Natural killer cell treated with Interleukin-12 subunit alpha and Interleukin-12 subunit beta and Interleukin-15 and Interleukin-18, amount 100 ng/mL, for 72 hours (primary cell): ENCODE measurements at regions not wholly inside any gene's neighbourhood (a gene's known extent, or its start where the extent isn't known, plus 50 kb on each side); places are given as distances from the start of the nearest gene placed in this dataset.
"Not testable (repeated sequence)": the region's sequence is repeated elsewhere in the genome, so short reads cannot be mapped to it uniquely, and the experiment has no call there.

Source experiments
- ATAC-seq, 2 donors: fragments of 150-1000 bp; cut with Tn5 transposase in 1 of 2; sonication (Bioruptor Pico), chemical (Tn5 transposase) in 1 of 2; 2 replicates each; pipeline ENCODE4 v1.10.0; 2021
- DNase-seq: peaks from one replicate; pipeline ENCODE4 v3.0.0; 2022; ENCODE audit warnings: low spot score
- H3K27ac Mint-ChIP-seq, 2 donors: 1 replicate in 1 of 2; 2 replicates in 1 of 2; pipeline ENCODE4 v1.8.0; 2022; ENCODE audit warnings: mixed read lengths in 2 of 2, mild to moderate bottlenecking in 1 of 2, moderate library complexity in 1 of 2
- H3K27me3 Mint-ChIP-seq, 2 donors: 1 replicate in 1 of 2; 2 replicates in 1 of 2; pipeline ENCODE4 v1.8.0; 2022; ENCODE audit warnings: mixed read lengths in 2 of 2
- H3K36me3 Mint-ChIP-seq: one replicate; pipeline ENCODE4 v1.8.0; 2022; ENCODE audit warnings: mixed read lengths
- H3K4me1 Mint-ChIP-seq, 2 donors: 1 replicate in 1 of 2; 2 replicates in 1 of 2; pipeline ENCODE4 v1.8.0; 2022; ENCODE audit warnings: low read depth in 2 of 2, mixed read lengths in 2 of 2, mild to moderate bottlenecking in 1 of 2
- H3K4me3 Mint-ChIP-seq: one replicate; pipeline ENCODE4 v1.8.0; 2022; ENCODE audit warnings: mixed read lengths
- H3K9me3 Mint-ChIP-seq: 2 replicates; pipeline ENCODE4 v1.8.0; 2022; ENCODE audit warnings: mixed read lengths

GRCh38 chr9:67175167-67175566 is 182.8 kb upstream of the SPATA31A3 start:
- not testable (repeated sequence) for H3K27me3 Mint-ChIP-seq, ATAC-seq, H3K27ac Mint-ChIP-seq, H3K36me3 Mint-ChIP-seq, DNase-seq, H3K4me1 Mint-ChIP-seq, H3K4me3 Mint-ChIP-seq, H3K9me3 Mint-ChIP-seq

GRCh38 chr9:67171721-67172120 is 179.4 kb upstream of the SPATA31A3 start:
- H3K4me1 Mint-ChIP-seq, result not testable (repeated sequence)

GRCh38 chr9:67168530-67169157 is 176.3 kb upstream of the SPATA31A3 start:
- H3K4me3 Mint-ChIP-seq, H3K9me3 Mint-ChIP-seq, H3K4me1 Mint-ChIP-seq, H3K27me3 Mint-ChIP-seq, ATAC-seq, H3K27ac Mint-ChIP-seq, DNase-seq, H3K36me3 Mint-ChIP-seq: not testable (repeated sequence)

More at GRCh38 chr9:67171721-67172120, 179.4 kb upstream of the SPATA31A3 start:
- H3K9me3 Mint-ChIP-seq, H3K27ac Mint-ChIP-seq, H3K27me3 Mint-ChIP-seq, ATAC-seq, H3K36me3 Mint-ChIP-seq, H3K4me3 Mint-ChIP-seq, DNase-seq: not testable (repeated sequence)

GRCh38 chr9:67166335-67166734 is 174.0 kb upstream of the SPATA31A3 start:
- not testable (repeated sequence) for DNase-seq, H3K36me3 Mint-ChIP-seq, H3K27me3 Mint-ChIP-seq, H3K4me3 Mint-ChIP-seq, H3K4me1 Mint-ChIP-seq, H3K27ac Mint-ChIP-seq, ATAC-seq, H3K9me3 Mint-ChIP-seq

GRCh38 chr9:67162827-67163226 is 170.5 kb upstream of the SPATA31A3 start:
- not testable (repeated sequence) for H3K36me3 Mint-ChIP-seq, DNase-seq, H3K27ac Mint-ChIP-seq, H3K4me1 Mint-ChIP-seq, ATAC-seq, H3K4me3 Mint-ChIP-seq, H3K27me3 Mint-ChIP-seq, H3K9me3 Mint-ChIP-seq

GRCh38 chr9:67155218-67155617 is 162.9 kb upstream of the SPATA31A3 start:
- H3K36me3 Mint-ChIP-seq, H3K9me3 Mint-ChIP-seq, H3K4me3 Mint-ChIP-seq, H3K27ac Mint-ChIP-seq, DNase-seq, H3K4me1 Mint-ChIP-seq, ATAC-seq, H3K27me3 Mint-ChIP-seq: not testable (repeated sequence)

GRCh38 chr9:67153501-67153900 is 161.2 kb upstream of the SPATA31A3 start:
- H3K4me1 Mint-ChIP-seq, H3K27me3 Mint-ChIP-seq, DNase-seq, ATAC-seq, H3K36me3 Mint-ChIP-seq, H3K4me3 Mint-ChIP-seq, H3K9me3 Mint-ChIP-seq, H3K27ac Mint-ChIP-seq: not testable (repeated sequence)

- H3K36me3 Mint-ChIP-seq, DNase-seq, H3K4me3 Mint-ChIP-seq, ATAC-seq, H3K4me1 Mint-ChIP-seq, H3K27ac Mint-ChIP-seq, H3K27me3 Mint-ChIP-seq, H3K9me3 Mint-ChIP-seq: not testable (repeated sequence)
These were observed 150.2 kb upstream of the SPATA31A3 start for GRCh38 chr9:67142392-67143107.

- not testable (repeated sequence) for H3K27me3 Mint-ChIP-seq, ATAC-seq, H3K36me3 Mint-ChIP-seq, H3K4me1 Mint-ChIP-seq, H3K27ac Mint-ChIP-seq, DNase-seq, H3K9me3 Mint-ChIP-seq, H3K4me3 Mint-ChIP-seq
These were observed 144.0 kb upstream of the SPATA31A3 start for GRCh38 chr9:67136376-67136775.

- H3K9me3 Mint-ChIP-seq, H3K36me3 Mint-ChIP-seq, H3K4me3 Mint-ChIP-seq, ATAC-seq, H3K27ac Mint-ChIP-seq, DNase-seq, H3K4me1 Mint-ChIP-seq, H3K27me3 Mint-ChIP-seq: not testable (repeated sequence)
These were observed 140.8 kb upstream of the SPATA31A3 start for GRCh38 chr9:67133124-67133523.

- not testable (repeated sequence) for H3K27me3 Mint-ChIP-seq, ATAC-seq, H3K36me3 Mint-ChIP-seq, H3K9me3 Mint-ChIP-seq, H3K4me1 Mint-ChIP-seq, H3K4me3 Mint-ChIP-seq, DNase-seq, H3K27ac Mint-ChIP-seq
These were observed 124.4 kb upstream of the SPATA31A3 start for GRCh38 chr9:67116761-67117160.

- DNase-seq, H3K9me3 Mint-ChIP-seq, H3K4me1 Mint-ChIP-seq: not testable (repeated sequence)
These were observed 119.8 kb upstream of the SPATA31A3 start for GRCh38 chr9:67112148-67112547.

GRCh38 chr9:67111733-67112132 is 119.4 kb upstream of the SPATA31A3 start:
- not testable (repeated sequence) for H3K9me3 Mint-ChIP-seq, H3K27me3 Mint-ChIP-seq, H3K27ac Mint-ChIP-seq, H3K4me3 Mint-ChIP-seq, ATAC-seq, H3K4me1 Mint-ChIP-seq, DNase-seq, H3K36me3 Mint-ChIP-seq

More at GRCh38 chr9:67112148-67112547, 119.8 kb upstream of the SPATA31A3 start:
- not testable (repeated sequence) for H3K4me3 Mint-ChIP-seq, H3K27me3 Mint-ChIP-seq, ATAC-seq, H3K36me3 Mint-ChIP-seq, H3K27ac Mint-ChIP-seq

GRCh38 chr9:67109859-67110258 is 117.5 kb upstream of the SPATA31A3 start:
- DNase-seq, ATAC-seq, H3K27ac Mint-ChIP-seq, H3K9me3 Mint-ChIP-seq, H3K4me1 Mint-ChIP-seq, H3K36me3 Mint-ChIP-seq, H3K4me3 Mint-ChIP-seq, H3K27me3 Mint-ChIP-seq: not testable (repeated sequence)
